HG02884 (cell line): ENCODE measurements at regions not wholly inside any gene's neighbourhood (a gene's known extent, or its start where the extent isn't known, plus 50 kb on each side); places are given as distances from the start of the nearest gene placed in this dataset.

Experiments used
- ATAC-seq: cut with Tn5 transposase; IDR thresholded peaks from one replicate; pipeline ENCODE4 v1.9.1; 2021; ENCODE audit warnings: mild to moderate bottlenecking, moderate library complexity; ENCODE audit not compliant: unreplicated experiment

DNA sequence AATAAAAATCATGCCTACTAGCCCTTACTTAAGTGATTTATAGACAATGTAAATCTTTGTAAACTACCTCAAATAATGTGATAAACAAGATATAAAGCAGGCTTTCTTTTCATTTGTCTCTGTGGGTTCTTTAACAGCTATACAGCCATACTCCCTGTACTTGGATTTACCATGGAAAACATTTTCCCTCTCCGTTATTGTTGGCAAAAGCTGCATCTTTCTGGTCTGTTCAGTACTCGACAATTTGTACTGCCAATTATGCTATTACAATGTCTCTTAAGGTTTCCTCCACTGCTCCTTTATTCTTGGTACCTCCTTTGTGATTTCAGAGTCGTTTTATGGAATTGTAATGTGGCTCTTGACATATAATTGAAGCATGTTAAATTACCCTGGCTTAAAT, 426.3 kb upstream of the PKDCC start:
- no peak for ATAC-seq

DNA sequence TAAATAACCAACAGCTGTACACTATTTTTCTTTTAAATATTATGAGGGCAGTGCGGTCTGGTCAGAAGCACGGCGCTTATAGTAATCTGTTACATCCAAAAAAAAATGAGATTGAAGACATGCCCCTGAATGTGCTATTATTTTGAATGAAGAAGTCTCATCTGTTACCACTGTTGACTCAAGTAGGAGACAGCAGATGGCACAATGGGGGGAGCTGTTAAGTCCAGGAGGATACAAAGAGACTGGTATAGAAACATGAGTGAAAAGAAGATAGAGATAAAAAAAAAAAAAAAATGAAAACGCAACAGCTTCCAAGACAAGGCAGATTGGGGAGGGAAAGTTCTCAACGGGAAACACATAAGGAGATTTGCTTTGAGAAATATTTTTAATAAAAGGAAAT, 425.5 kb upstream of the PKDCC start:
- ATAC-seq = no peak

DNA sequence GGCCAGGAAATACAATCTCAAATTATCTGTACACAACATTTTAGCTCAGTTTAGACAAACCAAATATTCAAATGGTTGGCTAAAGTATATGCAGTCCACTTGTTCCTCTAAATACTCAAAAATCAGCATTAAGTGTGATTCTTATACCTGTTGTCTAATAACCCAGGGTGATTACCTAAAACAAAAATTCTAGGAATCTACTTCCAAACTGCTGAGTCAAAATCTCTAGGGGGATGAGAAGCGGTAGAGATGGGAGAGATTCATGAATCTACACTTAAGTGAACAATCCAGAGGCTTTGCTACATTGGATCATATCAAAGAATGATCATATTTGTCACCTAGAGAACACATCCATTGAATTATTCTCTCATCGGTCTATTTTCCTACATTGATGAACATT, 420.9 kb upstream of the PKDCC start:
- no peak for ATAC-seq

DNA sequence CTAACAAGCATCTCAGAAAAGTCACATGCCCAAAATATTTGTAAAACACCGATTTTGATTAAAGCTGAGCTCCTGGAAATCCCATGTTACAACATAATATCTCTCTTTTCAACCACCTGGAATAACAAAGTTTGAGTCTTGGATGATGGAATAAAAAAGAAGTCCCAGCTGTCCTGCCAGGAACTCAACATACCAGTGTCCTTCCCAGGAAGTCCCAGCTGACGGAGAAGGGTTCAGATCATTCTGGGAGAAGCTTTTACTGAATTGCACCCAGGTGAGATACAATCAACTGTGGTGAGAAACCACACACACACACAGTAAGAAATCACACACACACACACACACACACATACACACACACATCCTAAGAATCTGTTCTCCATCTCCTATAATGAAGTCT, 413.1 kb upstream of the PKDCC start:
- no peak for ATAC-seq

DNA sequence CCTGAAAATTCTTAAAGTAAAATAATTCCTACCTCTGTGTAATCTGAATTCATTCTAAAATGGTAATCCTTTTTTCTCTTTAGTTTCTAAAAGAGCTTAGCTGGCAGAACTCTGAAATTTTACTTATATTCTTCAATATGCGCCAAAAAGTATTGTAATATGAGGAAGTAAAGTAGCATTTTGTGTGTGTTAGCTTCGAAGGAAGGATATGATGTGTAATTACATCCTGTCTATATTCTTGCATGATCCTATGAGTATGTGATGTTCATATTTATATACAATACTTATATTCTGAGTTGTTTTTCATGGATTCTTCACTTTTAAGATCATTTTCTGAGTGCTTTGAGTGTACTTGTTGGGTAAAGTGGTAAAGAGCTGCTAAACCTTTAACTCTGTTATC, 402.9 kb upstream of the PKDCC start:
- no peak for ATAC-seq

DNA sequence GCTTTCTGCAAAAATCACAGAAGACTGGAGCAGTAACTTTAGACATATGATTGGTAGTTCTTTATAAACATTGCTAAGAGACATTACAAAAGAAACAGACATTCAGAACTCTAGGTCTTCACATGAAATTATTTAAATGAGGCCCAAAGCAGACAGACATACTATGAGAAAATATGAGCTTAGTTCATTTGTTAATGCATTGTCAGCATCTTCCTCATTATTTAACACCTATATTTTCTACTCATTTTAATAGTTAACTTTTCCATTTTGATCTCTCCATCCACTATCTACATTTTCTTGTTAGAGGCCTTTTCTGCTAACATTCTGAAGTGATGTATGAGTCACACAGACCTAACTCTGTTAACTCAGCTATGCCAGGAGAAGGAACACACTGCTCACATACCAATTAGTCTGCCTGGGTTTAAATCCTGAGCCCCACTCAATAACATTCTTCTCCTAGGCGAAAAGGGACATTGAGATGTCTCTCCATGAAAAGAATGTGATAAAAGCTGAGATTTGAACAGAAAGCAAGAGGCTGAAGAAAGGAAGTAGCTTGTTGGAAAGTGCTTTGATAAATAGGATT, 400.3 kb upstream of the PKDCC start:
- no peak for ATAC-seq

DNA sequence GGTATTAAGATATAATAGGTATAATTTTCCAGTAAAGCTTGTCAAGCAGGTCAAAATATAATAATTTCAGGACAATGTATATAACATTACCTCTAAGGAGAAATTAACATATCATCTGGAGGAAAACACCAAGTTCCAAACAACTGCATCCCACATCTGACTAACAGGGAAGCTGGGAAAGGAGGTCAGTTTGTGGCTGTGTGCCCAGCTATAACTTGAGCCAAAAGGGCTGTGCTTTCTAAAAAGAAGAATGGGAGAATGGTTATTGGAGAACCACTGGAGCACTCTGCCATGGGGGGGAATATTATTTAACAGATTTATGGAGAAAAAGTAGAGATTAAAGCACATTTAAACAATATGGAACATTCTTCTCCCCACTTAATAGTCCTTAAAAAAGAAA, 390.6 kb upstream of the PKDCC start:
- ATAC-seq = no peak

DNA sequence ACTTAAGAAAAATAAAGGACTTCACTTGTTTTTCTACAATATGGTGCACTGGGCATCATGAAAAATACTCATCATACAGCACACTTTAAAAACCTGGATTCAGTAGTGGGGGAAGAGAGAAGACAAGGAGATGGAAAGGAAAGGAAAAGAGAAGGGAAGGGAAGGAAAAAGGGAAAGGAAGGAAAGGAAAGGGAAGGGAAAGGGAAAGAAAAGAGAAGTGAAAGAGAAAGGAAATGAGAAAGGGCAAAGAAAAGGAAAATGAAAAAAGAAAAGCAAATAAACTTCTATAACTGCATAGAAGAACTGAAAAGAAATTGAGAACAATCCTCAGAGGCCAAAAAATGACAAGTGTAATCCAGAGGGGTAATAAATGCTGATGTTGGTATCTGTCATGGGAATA, 388.1 kb upstream of the PKDCC start:
- ATAC-seq = no peak

DNA sequence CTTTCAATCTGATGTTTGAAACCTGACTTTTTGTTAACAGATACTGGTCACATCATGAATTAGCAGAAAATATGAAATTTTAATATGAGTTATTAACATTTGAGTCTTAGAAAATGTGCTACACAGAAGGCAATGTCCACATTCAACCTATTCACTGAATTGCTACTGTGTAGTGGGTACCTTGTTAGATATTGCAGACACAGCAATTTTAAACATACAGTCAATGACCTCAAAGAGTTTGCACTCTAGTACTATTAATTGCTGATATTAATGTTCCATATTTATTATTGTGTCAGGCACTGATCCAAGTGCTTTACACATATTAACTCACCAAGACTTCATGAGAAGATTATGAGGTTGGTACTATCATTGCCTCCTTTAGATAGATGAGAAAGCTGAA, 385.4 kb upstream of the PKDCC start:
- no peak for ATAC-seq

DNA sequence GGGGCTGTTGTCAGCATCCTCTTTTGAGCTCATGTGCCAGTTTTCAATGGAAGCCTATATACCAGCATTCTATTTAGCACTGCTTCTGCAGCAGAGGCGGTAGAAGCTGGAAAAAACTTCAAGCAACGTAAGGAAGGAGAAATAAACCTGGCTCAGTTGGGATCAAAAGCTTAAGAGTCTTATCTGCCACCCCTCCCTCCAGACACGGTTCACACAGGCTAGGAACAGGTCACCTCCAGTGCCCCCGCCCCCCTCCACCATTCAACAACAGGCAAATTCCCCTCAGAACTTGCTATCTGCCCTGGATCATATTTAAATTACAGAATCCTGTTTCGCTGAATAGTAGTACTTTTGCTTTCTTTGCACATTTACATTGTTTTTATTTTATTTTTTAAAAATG, 384.8 kb upstream of the PKDCC start:
- no peak for ATAC-seq

DNA sequence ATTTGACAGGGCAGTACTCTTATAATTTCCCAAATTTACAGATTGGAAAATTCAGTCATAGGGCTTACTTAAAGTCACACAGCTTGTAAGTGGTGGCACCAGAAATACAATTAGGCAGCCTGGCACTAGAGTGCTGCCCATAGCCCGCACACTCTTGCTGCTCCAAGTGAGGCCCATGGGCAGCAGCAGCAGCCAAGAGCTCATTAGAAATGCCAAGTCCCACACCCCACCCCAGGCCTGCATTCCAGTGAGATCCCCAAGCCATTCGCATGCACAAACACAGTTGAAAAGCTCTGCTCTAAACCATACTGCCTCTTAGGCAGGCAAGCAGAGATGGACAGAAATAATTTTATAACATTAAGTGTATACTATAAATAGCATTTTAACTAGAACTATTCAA, 379.3 kb upstream of the PKDCC start:
- no peak for ATAC-seq

DNA sequence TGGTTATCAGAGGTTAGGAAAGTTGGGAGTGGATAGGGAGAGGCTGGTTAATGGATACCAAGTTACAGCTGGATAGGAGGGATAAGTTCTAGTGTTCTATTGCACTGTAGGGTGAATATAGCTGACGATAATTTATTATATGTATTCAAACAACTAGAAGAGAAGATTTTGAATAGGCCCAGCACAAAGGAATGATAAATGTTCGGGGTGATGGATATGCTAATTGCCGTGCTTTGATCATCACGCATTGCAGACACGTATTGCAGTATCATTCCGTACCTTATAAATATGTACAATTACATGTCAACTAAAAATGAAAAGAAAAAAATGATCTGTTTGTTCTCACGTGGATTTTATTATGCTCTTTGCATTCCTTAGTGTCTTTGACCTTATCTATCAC, 369.2 kb upstream of the PKDCC start:
- no peak for ATAC-seq

DNA sequence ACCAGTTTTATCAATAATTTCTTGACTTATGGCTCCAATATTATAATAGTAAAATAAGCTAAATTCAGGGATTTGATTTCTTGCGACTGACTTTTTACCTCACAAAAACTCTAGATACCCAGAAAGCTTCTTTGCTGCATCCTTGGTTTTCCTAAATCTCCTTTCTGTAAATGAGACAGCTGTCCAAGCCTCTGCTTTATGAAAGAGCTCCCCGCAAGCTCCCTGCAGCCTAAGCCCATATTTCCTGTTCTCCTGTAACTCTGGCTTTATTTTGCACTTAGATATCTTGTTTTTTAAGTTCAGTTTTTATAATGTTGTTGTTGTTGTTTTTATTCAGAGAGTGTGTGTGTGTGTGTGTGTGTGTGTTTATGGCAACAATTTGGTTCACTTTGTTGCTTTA, 361.7 kb upstream of the PKDCC start:
- ATAC-seq = no peak

DNA sequence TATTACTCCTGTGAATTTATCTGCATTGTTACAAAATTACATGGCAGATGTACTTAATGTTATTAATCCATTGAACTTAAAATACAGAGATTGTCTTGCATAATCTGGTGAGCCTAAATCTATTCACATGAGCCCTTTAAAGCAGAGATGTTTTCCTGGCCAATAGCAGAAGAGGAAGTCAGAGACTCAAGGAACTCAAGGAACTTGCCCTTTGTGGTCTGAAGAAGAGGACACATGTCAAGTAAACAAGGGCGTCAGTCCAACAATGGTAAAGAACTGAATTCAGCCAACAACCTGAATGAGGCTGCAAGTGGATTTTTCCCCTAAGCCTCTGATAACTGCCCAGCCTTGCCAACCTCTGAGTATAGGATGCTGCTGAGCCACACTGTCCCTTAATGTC, 356.3 kb upstream of the PKDCC start:
- ATAC-seq = no peak

DNA sequence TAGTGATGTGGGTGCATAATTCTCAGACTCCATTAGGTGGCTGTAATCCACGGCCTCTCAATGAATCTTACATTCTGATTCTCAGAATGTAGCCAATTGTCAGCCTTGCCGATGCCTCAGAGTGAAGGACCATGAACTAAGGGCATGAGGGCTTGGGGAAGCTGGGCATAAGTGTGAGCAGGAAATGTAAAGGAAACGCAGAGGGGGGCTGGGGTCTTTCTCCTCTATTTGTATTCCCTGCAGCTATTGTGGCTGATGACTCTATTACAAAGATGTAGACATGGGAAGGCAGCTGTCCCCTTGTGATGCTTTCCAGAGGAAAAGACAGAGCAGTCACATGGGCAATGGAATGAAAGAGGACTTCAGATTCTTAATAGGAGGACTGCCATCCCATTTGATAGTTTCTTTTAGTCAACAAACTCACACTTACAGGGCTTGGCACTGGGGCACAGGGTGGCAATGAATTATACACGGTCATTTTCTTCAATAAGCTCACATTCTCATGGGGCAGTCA, 353.2 kb upstream of the PKDCC start:
- no peak for ATAC-seq

DNA sequence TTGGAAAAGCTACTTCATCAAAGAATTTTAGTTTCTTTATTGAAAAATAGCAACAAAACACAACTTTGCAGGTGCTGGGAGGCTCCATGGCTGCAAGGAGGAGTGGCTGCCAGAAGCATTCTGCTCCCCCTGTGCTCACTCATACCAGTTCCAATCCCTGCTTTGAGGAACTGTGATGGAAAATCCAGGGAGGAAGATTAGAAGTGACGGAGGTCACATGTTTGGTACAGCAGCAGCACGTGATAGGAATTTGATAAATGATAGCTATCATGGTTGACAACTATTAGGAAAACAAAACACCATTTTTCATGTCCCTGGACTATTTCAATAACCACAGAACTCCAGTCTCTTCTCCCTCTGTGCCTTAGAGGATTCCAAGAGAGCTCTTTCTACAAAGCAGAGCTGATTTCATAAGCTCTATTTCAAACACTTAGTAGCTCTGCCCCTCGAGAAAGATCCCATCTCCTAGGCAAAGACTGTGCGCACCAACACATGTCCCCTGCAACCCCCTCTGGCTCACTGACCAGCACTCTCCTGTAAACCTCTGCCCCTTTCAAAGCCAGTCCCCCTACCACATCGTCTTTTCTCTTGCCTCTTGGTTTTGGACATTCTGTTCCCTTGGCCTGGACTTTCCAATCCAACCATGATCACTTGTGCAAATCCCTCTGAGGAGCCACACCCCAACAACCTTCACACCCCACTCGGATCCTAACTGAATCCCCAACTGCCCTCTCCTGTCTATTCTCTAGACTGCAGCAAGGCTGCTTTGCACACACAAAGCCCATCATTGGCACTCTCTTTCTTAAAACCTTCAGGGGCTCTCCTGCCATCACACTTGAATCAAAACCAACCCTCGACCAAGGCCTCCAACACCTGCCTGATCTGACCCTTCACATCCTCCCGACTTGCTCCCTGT, 352.4 kb upstream of the PKDCC start:
- ATAC-seq = no peak

DNA sequence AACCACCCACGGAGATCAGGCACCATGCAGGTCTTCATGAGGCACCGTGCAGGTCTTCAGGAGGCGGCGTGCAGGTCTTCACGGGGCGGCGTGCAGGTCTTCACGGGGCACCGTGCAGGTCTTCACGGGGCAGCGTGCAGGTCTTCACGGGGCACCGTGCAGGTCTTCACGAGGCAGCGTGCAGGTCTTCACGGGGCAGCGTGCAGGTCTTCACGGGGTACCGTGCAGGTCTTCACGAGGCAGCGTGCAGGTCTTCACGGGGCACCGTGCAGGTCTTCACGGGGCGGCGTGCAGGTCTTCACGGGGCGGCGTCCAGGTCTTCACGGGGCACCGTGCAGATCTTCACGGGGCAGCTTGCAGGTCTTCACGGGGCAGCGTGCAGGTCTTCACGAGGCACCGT, 350.4 kb upstream of the PKDCC start:
- ATAC-seq = no peak

DNA sequence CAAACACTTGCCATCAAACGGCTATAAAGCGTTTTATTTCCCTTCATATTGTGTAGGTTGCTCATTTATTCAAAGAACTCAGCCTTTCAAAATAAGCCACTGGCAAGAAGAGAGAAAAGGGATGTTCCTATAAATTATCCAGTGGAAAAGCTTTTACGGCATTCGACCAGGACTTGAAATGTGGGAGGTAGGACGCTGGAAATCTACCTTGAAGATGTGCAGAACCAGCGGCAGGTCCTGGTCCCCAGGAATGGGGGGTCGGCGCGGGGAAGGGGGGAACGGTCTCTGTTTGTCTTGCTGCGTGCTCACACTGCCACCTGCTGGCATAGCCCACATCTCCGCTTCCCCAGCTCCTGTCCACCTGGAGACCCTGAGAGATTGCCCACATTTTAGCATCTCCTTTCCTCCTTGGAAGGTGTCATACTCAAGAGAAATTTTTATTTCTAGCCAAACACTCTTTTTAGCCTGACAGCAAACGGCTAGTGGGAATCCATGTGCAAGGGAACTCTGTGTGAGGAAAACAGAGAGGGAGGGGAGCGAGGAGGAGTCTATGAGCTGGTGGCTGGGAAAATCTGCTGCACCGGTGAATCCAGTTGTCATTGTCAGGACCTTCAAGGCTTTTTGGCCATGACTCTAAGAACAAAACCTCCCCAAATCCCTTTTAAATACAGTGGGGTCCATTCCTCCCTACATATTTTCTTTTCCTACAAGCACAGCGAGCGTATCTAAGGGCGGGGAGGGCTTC, 349.0 kb upstream of the PKDCC start:
- ATAC-seq = no peak

DNA sequence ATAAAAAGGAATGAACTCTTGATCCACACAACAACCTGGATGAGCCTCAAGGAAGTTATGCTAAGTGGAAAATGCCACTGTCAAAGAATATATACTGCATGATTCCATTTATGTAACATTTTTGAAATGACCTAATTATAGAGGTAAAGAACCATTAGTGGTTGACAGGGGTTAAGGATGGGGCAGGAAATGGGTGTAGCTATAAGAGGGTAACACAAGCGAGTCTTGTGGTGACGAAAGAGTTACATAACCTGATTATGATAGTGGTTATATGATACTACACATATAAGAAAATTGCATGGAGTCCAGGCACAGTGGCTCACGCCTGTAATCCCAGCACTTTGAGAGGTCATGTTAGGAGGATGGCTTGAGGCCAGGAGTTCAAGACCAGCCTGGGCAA, 346.6 kb upstream of the PKDCC start:
- ATAC-seq = no peak

DNA sequence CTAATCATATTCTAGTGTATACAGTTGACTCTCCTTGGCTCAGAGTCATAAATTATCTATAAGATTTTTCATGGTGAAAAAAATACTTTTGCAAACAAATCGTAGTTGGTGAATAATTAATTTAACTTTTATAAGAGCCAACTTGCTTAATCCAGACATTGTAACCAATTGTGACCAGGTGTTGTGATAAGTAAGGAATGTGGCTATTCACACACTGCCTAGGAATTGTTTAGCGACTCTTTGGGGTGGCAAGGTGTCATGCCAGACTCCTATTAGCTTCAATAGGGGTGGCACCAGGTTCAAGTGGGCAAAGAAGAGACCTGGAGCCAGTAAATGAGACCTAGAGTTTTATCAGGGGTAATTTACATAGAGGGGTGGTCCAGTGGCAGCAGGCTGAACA, 344.7 kb upstream of the PKDCC start:
- ATAC-seq = no peak

DNA sequence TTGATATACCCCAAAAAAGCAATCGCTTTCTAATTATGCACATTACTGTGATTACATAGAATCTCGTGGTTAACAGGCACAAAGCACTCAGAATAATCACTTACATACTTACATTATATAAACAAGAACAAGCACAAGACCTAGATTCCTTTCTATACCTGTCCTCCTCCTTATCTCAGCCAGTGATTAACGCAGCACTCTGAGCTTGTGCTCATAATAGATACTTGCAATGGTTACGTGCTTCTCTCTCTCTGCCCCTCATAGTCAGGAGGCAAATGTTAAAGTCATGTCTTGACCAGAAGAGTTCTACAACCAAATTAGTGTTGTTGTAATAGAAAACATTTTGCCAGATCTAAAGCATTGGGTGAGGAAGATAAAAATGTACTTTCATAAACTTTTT, 342.2 kb upstream of the PKDCC start:
- no peak for ATAC-seq

DNA sequence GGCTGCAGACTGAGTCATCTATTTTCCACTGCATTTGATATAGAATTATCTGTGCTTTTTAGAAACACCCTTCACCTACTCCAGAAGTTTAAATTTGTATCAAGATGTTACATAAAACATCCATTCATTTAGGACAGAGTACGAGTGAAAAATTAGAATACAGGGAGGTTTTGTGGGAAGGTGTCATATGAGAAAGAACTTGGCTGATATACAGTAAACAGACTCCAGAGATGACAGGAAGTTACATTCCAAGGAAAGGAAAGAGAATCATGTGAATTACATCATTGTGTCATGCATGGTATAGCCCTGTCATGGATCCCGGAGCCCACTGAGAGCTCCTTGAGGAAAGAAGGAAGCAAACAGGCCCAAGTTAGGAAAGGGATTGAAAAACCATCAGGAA, 341.5 kb upstream of the PKDCC start:
- no peak for ATAC-seq
